T-helper 1 cell treated with Interleukin-12 subunit alpha and Interleukin-12 subunit beta and Interleukin-4 antibody, amounts not matched to agents 30 ng/mL and 1 ng/mL, for 36 hours (primary cell): ENCODE measurements at regions not wholly inside any gene's neighbourhood (a gene's known extent, or its start where the extent isn't known, plus 50 kb on each side); places are given as distances from the start of the nearest gene placed in this dataset.
"Not testable (repeated sequence)": the region's sequence is repeated elsewhere in the genome, so short reads cannot be mapped to it uniquely, and the experiment has no call there.

Experiments used
- intact Hi-C: fragments of 100-400 bp; cut with micrococcal nuclease; formaldehyde crosslinking; loops from one replicate; pipeline ENCODE4 v1.15.1; 2024

DNA sequence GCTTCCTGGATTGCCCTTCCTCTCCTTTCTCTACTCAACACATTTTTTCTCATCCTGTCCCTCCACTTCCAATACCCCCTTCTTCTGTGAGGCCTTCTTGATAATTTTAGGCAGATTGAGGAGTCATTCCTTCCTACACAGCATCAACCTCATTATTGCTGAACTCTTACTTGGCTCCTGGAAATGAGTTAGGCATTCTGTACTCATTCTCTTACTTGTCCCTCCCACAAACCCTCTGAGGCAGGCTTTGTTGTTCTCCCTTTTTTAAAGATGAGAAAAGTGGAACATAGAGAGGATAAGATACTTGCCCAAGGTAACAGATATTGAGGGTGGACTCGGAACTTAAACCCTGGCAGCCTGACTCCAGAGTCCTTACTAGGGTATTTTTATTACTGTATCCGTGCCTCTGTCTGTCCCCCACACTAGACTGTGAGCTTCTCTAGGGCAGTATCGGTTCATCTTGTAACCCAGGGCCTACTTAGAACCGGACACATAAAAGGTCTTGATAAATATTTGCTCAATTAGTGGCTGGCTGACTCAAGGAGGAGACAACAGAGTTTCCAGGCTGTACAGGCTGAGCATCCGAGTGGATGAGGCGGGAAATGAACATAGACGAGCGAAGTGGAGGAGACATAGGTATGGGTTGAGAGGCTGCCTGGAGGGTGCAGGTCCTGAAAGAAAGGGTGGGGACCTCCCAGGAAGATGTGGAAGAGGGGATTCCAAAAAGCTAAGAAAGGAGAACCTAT lies 148.7 kb upstream of the ATP2B2 start:
- intact Hi-C loops = no loop called here

DNA sequence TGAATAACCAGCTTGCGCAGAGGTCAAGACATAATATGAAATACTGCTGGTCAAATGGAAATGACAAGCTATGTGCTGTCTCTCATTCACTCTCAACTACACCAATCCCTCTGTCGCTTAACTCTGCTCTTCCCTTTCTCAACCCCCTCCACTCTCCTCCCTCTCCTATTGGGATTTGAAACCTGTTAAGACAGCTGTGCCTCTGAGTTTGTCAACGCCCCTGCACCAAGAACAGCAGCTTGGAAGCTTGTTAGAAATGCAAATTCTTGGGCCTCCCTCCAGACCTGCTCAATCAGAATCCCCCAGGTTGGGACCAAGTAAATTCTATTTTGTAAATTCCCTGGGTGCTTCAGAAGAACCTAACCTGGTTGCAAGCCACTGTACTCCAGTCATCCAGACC lies 149.7 kb upstream of the ATP2B2 start:
- intact Hi-C loops = no loop called here

DNA sequence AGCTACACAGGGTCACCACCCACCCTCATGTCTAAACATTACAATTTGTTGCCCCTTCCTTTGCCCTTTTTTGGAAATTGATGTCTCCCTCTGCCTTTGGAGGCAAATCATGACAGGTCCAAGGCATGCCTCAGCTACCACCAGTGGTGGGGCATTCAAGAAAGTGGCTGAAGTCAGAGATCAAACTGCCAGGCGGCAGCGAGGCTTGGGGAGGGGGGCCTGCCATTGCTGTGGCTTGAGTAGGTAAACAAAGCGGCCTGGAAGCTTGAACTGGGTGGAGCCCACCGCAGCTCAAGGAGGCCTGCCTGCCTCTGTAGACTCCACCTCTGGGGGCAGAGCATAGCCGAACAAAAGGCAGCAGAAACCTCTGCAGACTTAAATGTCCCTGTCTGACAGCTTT lies 152.0 kb upstream of the ATP2B2 start:
- intact Hi-C loops = not testable (repeated sequence)

DNA sequence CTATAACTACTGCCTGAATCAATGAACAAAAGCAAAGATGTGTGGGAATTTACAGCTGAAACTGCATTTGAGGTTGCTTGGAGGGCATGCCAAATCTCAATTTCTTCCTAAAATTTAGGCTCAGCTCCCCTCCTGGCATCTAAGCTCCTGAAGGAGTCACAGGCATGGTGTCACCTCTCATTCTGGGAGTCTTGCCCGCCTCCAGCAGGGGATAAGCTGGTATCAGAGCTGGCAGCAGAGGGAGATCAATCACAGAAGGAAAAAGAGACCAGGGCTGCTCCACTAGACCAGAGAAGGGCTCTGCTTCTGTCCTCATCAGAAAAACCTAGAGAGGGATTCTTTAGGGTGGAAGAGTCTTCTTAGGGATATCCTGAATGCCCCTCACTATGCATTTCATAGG lies 150.4 kb upstream of the SLC6A11 start:
- intact Hi-C loops = no loop called here

GRCh38 chr3:10666621-10667020 lies 149.4 kb upstream of the SLC6A11 start:
- intact Hi-C loops = no loop called here

GRCh38 chr3:10667269-10667668 lies 148.8 kb upstream of the SLC6A11 start:
- intact Hi-C loops = no loop called here

GRCh38 chr3:10667901-10668476 lies 148.0 kb upstream of the SLC6A11 start:
- intact Hi-C loops = no loop called here

- intact Hi-C loops = no loop called here
Measured at GRCh38 chr3:10669490-10670048, 146.5 kb upstream of the SLC6A11 start.

- intact Hi-C loops = no loop called here
Measured at GRCh38 chr3:10672422-10672821, 143.6 kb upstream of the SLC6A11 start.

DNA sequence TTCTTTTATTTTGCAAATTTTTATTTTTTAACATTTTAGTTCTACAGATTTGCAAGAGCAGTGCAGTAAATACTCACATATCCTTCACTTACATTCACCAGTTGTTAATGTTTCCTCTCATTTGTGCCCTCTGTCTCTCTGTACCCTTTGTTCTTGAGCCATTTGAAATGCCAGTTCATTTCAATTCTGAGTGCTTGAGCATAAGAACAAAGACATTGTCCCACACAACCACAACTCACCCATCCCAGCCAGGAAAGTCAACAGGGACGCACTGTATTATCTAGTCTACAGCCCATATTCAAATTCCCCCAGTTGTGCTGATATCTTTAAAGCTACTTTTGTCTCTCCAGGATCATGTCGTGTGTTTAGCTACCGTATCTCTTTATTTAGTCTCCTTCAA lies 141.4 kb upstream of the SLC6A11 start:
- intact Hi-C loops = no loop called here

DNA sequence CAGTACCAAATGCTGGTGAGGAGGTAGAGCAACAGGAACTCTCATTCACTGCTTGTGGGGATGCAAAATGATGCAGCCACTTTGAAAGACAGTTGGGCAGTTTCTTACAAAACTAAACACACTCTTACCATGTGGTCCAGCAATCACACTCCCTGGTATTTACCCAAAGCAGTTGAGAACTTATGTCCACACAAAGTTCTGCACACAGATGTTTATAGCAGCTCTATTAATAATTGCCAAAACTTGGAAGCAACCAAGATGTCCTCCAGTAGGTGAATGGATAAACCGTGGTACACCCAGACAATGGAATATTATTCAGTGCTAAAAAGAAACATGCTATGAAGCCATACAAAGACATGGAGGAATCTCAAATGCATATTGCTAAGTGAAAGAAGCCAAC lies 139.1 kb upstream of the SLC6A11 start:
- intact Hi-C loops = no loop called here

DNA sequence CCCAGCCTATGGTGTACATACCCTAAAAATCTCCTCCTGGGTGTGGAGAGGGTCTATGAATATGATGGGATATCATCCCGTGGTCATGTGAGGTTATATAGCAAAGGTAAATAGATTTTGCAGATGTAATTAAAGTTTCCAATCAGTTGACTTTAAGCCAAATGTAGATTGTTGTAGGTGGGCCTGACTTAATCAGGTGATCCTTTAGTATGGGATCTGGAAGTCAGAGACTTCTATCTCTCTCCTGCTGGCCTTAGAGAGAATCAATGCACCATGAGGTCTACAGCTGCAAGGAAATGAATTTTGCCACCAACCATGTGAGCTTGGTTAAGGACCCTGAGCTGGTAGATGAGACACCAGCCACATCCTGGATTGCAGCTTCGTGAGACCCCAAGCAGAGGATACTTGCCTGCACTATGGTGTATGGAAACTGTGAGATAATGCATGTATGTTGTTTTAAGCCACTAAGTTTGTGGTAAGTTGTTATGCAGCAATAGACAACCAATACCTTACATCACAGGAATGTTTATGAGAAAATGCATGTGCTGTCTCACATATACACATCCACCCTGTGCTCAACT lies 137.1 kb upstream of the SLC6A11 start:
- intact Hi-C loops = no loop called here

DNA sequence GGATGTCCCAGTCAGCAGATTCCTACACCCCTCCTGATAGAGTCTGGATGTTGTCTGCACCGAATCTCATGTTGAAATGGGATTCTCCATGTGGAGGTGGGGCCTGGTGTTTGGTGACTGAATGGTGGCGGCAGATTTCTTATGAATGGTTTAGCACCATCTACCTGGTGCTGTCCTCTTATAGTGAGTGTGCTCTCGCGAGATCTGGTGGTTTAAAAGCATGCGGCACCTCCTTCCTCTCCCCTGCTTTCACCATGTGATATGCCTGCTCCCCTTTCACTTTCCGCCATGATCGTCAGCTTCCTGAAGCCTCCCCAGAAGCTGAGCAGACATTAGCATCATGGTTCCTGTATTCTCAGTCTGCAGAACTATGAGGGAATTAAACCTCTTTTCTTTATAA lies 135.2 kb upstream of the SLC6A11 start:
- intact Hi-C loops = no loop called here

GRCh38 chr3:10682692-10683091 lies 133.3 kb upstream of the SLC6A11 start:
- intact Hi-C loops = no loop called here

GRCh38 chr3:10683106-10683505 lies 132.9 kb upstream of the SLC6A11 start:
- intact Hi-C loops = no loop called here

DNA sequence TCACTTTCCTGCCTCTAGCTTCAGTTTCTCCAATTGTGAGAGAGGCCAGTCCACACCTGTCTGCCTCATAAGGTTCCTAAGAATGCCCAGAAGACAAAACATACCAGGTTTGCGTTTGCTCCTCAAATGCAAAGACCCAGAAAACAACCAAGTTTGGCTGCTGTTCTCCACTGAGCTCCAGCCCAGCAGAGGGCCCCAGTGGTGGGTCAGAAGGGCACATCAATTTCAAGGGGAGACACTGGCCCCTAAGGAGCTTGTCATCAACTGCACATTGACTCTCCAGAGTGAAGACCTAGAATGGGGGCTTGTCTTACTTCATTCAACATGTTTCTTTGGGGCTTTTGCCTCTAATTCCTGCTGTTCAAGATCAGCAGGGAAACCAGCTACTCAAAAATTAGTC lies 127.9 kb upstream of the SLC6A11 start:
- intact Hi-C loops = no loop called here

GRCh38 chr3:10688548-10689172 lies 127.4 kb upstream of the SLC6A11 start:
- intact Hi-C loops = no loop called here

DNA sequence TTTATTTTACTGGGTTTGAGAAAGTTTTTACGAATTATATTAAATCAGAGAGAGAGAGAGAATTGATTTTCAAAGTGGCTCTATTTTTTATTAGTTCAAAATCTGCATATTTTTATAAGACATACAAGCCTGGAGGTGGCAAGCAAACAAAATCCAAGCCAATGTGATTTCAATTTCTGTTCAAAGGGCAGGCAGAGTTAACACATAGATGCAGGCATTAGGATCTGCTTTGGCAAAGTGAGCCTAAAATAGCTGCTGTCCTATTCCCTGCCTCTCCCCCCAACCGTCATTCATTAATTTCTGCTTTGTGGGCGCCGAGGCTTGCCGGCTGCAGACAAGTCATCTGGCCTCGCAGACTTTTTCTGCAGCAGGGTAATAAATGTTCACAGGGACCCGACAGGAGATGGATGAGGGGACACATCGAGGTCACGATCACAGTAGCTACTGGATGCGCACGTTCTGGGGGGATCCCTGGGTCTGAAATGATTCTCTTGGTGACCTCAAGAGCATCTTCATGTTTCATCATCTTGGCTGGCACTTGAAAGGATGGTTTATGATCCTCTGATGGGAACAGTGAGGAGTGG lies 123.9 kb upstream of the SLC6A11 start:
- intact Hi-C loops = loop anchor here (5.0 kb wide), 1 partner anchor 275 kb away; no protein-coding TSS in a partner anchor

- intact Hi-C loops = loop anchor here (5.0 kb wide), 1 partner anchor 276 kb away; no protein-coding TSS in a partner anchor
Measured at GRCh38 chr3:10693457-10693856, 122.6 kb upstream of the SLC6A11 start.

- intact Hi-C loops = loop anchor here (5.0 kb wide), 1 partner anchor 277 kb away; no protein-coding TSS in a partner anchor
Measured at GRCh38 chr3:10694179-10694578, 121.8 kb upstream of the SLC6A11 start.

GRCh38 chr3:10695186-10695585 lies 120.8 kb upstream of the SLC6A11 start:
- intact Hi-C loops = not testable (repeated sequence)
